ENCODE measurements at regions not wholly inside any gene's neighbourhood (a gene's known extent, or its start where the extent isn't known, plus 50 kb on each side); places are given as distances from the start of the nearest gene placed in this dataset.

GRCh38 chr10:10225136-10225676 is 792.5 kb upstream of the CELF2 start:
- no peak for FAIRE-seq

- FAIRE-seq: no peak
These were observed 784.4 kb upstream of the CELF2 start for GRCh38 chr10:10233229-10233628.

GRCh38 chr10:10235003-10235402 is 782.7 kb upstream of the CELF2 start:
- no peak for FAIRE-seq

- no peak for FAIRE-seq
These were observed 770.1 kb upstream of the CELF2 start for GRCh38 chr10:10247585-10247984.

GRCh38 chr10:10256860-10257259 is 760.8 kb upstream of the CELF2 start:
- FAIRE-seq: no peak

- no peak for FAIRE-seq
These were observed 758.7 kb upstream of the CELF2 start for GRCh38 chr10:10259013-10259412.

GRCh38 chr10:10270126-10271050 is 747.3 kb upstream of the CELF2 start:
- no peak for FAIRE-seq

- no peak for FAIRE-seq
These were observed 746.0 kb upstream of the CELF2 start for GRCh38 chr10:10271639-10272192.

GRCh38 chr10:10273661-10274060 is 744.0 kb upstream of the CELF2 start:
- FAIRE-seq: no peak

GRCh38 chr10:10279906-10280305 is 737.8 kb upstream of the CELF2 start:
- FAIRE-seq: no peak

GRCh38 chr10:10292501-10292900 is 725.2 kb upstream of the CELF2 start:
- FAIRE-seq: no peak

GRCh38 chr10:10293041-10293440 is 724.6 kb upstream of the CELF2 start:
- FAIRE-seq: no peak

GRCh38 chr10:10293481-10293951 is 724.2 kb upstream of the CELF2 start:
- FAIRE-seq: no peak

- FAIRE-seq: no peak
These were observed 723.3 kb upstream of the CELF2 start for GRCh38 chr10:10294184-10294880.

- FAIRE-seq: no peak
These were observed 722.7 kb upstream of the CELF2 start for GRCh38 chr10:10294881-10295529.

GRCh38 chr10:10295537-10295936 is 722.1 kb upstream of the CELF2 start:
- FAIRE-seq: no peak

- FAIRE-seq: no peak
These were observed 715.0 kb upstream of the CELF2 start for GRCh38 chr10:10302689-10303088.

- no peak for FAIRE-seq
These were observed 710.6 kb upstream of the CELF2 start for GRCh38 chr10:10307036-10307435.

- no peak for FAIRE-seq
These were observed 710.1 kb upstream of the CELF2 start for GRCh38 chr10:10307551-10307950.

GRCh38 chr10:10310498-10310897 is 707.2 kb upstream of the CELF2 start:
- FAIRE-seq: no peak

GRCh38 chr10:10311966-10312365 is 705.7 kb upstream of the CELF2 start:
- FAIRE-seq: no peak

- FAIRE-seq: no peak
These were observed 704.4 kb upstream of the CELF2 start for GRCh38 chr10:10313149-10313835.

Measured in G401.6 (cell line).